ENCODE measurements at regions not wholly inside any gene's neighbourhood (a gene's known extent, or its start where the extent isn't known, plus 50 kb on each side); places are given as distances from the start of the nearest gene placed in this dataset.

- POLR2A ChIA-PET, result no interaction called here
- dilution Hi-C loops (cut with MboI; ENCODE audit: extremely low pct_ligation_motif_present, low sequenced_read_pairs), result no loop called here
- no TSS peak for BruUV-seq (replicated peaks)
These were observed 592.6 kb upstream of the SLIT2 start for GRCh38 chr4:19659101-19659500.

More at GRCh38 chr4:19659101-19659500, 592.6 kb upstream of the SLIT2 start:
- no peak overlapping the region for H3K9ac ChIP-seq (replicated peaks; ENCODE audit: extremely low read depth, insufficient read depth, low read length)
- no peak overlapping the region for H2AFZ ChIP-seq (ENCODE audit: low read depth, low read length)
- no peaks in the 10 kb centered on the region for H3K9me3 ChIP-seq (replicated peaks; ENCODE audit: control insufficient read depth, insufficient read depth, low read length)
- TF ChIP-seq CTCF (IDR thresholded peaks at IDR 0.05; ENCODE audit: extremely low read depth in 1 of 2, insufficient read depth in 1 of 2, low read depth in 1 of 2, low read length in 2 of 2), result no peak
- TF ChIP-seq POLR2AphosphoS5 (IDR thresholded peaks at IDR 0.05; ENCODE audit: insufficient read depth, low read depth, low read length), result no peak
- TF ChIP-seq POLR2A (IDR thresholded peaks at IDR 0.05; ENCODE audit: low read depth, low read length), result no peak
- TF ChIP-seq GATA2 (IDR thresholded peaks at IDR 0.05; ENCODE audit: insufficient read depth, insufficient read length, low read depth, low read length), result no peak
- no peak for TF ChIP-seq MAX (IDR thresholded peaks at IDR 0.05; ENCODE audit: insufficient read depth, insufficient read length)
- TF ChIP-seq EZH2 (IDR thresholded peaks at IDR 0.05; ENCODE audit: borderline replicate concordance, low read depth, low read length, severe bottlenecking), result no peak
- no peak for TF ChIP-seq FOS (IDR thresholded peaks at IDR 0.05; ENCODE audit: borderline replicate concordance, insufficient read depth, low read length)
- TF ChIP-seq JUN (IDR thresholded peaks at IDR 0.05; ENCODE audit: borderline replicate concordance, insufficient read depth, insufficient read length, low read depth), result no peak
- no peaks in the 10 kb centered on the region for H3K79me2 ChIP-seq (ENCODE audit: control insufficient read depth, insufficient read depth, low read length)
- no peaks in the 10 kb centered on the region for H4K20me1 ChIP-seq (replicated peaks; ENCODE audit: control insufficient read depth, extremely low read depth, insufficient read depth, low read length)
- H3K4me3 ChIP-seq (replicated peaks in 1 of 3; ENCODE audit: insufficient read depth in 1 of 3, low read depth in 1 of 3, low read length in 3 of 3), result no peak overlapping the region
- CTCF ChIA-PET, result interaction anchor here (1.0 to 1.3 kb wide), 4 partner anchors 11 to 589 kb away, joined by 3 to 4 read pairs (median 4); no protein-coding TSS in a partner anchor
- FAIRE-seq (no peak), DNase-seq (ENCODE audit: low read depth, low spot score) (no peak)
- H3K4me2 ChIP-seq (ENCODE audit: insufficient read depth, low read length), result no peak overlapping the region
- H3K27ac ChIP-seq (ENCODE audit: insufficient read depth, low read depth, low read length), result no peak overlapping the region
- intact Hi-C loops (cut with micrococcal nuclease), result no loop called here
- no peaks in the 10 kb centered on the region for H3K36me3 ChIP-seq (ENCODE audit: control insufficient read depth in 2 of 2, extremely low read depth in 1 of 2, insufficient read depth in 2 of 2, low read length in 2 of 2)
- H3K4me1 ChIP-seq (ENCODE audit: control insufficient read depth, extremely low read depth, insufficient read depth, low read length), result no peaks in the 10 kb centered on the region
- H3K9me1 ChIP-seq (replicated peaks; ENCODE audit: control insufficient read depth, extremely low read depth, insufficient read depth, low read length), result no peaks in the 10 kb centered on the region
- no peaks in the 10 kb centered on the region for H3K27me3 ChIP-seq (ENCODE audit: control insufficient read depth in 2 of 2, insufficient read depth in 2 of 2, low read length in 2 of 2)

Measured in endothelial cell of umbilical vein (primary cell).